HL-60 (cell line): ENCODE measurements at regions not wholly inside any gene's neighbourhood (a gene's known extent, or its start where the extent isn't known, plus 50 kb on each side); places are given as distances from the start of the nearest gene placed in this dataset.

Experiments
- DNase-seq, 2 experiments: peaks; one replicate each; pipeline ENCODE4 v3.0.0-alpha.2; 2010 to 2020; ENCODE audit warnings: low read depth in 1 of 2, low spot score in 1 of 2
- H3K27ac ChIP-seq: fragments of 250-450 bp; sonication (Bioruptor Pico); replicated peaks from 2 replicates; pipeline ENCODE4 v1.5.1; 2020; ENCODE audit warnings: mild to moderate bottlenecking, moderate library complexity
- H3K27me3 ChIP-seq: fragments of 250-450 bp; sonication (Bioruptor Pico); 2 replicates; pipeline ENCODE4 v1.5.1; 2021; ENCODE audit warnings: mild to moderate bottlenecking, moderate library complexity; ENCODE audit not compliant: insufficient read depth, poor library complexity, severe bottlenecking
- H3K4me3 ChIP-seq: replicated peaks from 2 replicates; pipeline ENCODE4 v1.5.1; 2011; ENCODE audit warnings: mild to moderate bottlenecking, control low read depth, low read length; ENCODE audit not compliant: insufficient read depth
- CTCF ChIP-seq: IDR thresholded peaks from one replicate; pipeline ENCODE4 v1.5.1; 2011; ENCODE audit warnings: low read length, control low read depth, inconsistent platforms; ENCODE audit not compliant: insufficient read depth
- GABPA ChIP-seq: IDR thresholded peaks from 2 replicates; pipeline ENCODE4 v1.6.1; 2012; ENCODE audit warnings: low read depth
- POLR2AphosphoS5 ChIP-seq: IDR thresholded peaks from 2 replicates; pipeline ENCODE4 v1.6.1; 2012; ENCODE audit warnings: low read depth
- SPI1 ChIP-seq: IDR thresholded peaks from 2 replicates; pipeline ENCODE4 v1.6.1; 2012; ENCODE audit warnings: low read depth, mild to moderate bottlenecking, borderline replicate concordance
- TF ChIP-seq, protein P1 (sequence below): IDR thresholded peaks from 2 replicates; pipeline ENCODE4 v1.6.1; 2012; ENCODE audit warnings: low read depth; ENCODE audit not compliant: insufficient replicate concordance

GRCh38 chr14:66388516-66388915 lies 97.7 kb upstream of the CCDC196 start:
- TF ChIP-seq POLR2AphosphoS5 (no peak), SPI1 (no peak), GABPA (no peak), CTCF (no peak)
- TF ChIP-seq, protein P1, sequence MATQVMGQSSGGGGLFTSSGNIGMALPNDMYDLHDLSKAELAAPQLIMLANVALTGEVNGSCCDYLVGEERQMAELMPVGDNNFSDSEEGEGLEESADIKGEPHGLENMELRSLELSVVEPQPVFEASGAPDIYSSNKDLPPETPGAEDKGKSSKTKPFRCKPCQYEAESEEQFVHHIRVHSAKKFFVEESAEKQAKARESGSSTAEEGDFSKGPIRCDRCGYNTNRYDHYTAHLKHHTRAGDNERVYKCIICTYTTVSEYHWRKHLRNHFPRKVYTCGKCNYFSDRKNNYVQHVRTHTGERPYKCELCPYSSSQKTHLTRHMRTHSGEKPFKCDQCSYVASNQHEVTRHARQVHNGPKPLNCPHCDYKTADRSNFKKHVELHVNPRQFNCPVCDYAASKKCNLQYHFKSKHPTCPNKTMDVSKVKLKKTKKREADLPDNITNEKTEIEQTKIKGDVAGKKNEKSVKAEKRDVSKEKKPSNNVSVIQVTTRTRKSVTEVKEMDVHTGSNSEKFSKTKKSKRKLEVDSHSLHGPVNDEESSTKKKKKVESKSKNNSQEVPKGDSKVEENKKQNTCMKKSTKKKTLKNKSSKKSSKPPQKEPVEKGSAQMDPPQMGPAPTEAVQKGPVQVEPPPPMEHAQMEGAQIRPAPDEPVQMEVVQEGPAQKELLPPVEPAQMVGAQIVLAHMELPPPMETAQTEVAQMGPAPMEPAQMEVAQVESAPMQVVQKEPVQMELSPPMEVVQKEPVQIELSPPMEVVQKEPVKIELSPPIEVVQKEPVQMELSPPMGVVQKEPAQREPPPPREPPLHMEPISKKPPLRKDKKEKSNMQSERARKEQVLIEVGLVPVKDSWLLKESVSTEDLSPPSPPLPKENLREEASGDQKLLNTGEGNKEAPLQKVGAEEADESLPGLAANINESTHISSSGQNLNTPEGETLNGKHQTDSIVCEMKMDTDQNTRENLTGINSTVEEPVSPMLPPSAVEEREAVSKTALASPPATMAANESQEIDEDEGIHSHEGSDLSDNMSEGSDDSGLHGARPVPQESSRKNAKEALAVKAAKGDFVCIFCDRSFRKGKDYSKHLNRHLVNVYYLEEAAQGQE, result no peak

DNA sequence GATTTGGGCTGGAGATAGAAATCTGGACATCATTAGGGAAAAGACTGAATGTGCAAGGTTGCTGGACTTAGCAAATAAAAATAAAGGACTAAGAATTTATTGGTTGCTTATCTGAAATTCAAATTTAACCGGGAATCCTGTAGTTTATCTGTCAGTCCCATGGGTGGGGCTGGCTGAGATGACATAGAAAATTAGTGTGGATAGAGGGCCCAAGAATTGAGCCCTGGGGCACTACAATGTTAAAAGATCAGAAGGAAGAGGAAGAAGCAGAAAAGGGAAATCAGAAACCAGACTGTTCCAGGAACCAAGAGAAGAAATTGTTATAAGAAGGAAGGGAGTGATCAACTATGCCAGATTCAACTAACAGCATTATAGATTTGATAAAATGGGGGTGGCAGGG lies 96.7 kb upstream of the CCDC196 start:
- no peak for TF ChIP-seq SPI1
- TF ChIP-seq, protein P1, result no peak
- no peak for TF ChIP-seq GABPA
- no peak for TF ChIP-seq POLR2AphosphoS5
- TF ChIP-seq CTCF, result no peak
- no peaks in the 10 kb centered on the region for H3K27me3 ChIP-seq

More at GRCh38 chr14:66388516-66388915, 97.7 kb upstream of the CCDC196 start:
- Histone ChIP-seq H3K27me3 (no peaks in the 10 kb centered on the region), H3K4me3 (no peak overlapping the region), H3K27ac (no peak overlapping the region)
- no peak for DNase-seq

GRCh38 chr14:66395300-66395699 lies 90.9 kb upstream of the CCDC196 start:
- no peak for TF ChIP-seq CTCF
- TF ChIP-seq, protein P1, result no peak
- no peak for TF ChIP-seq SPI1
- TF ChIP-seq GABPA, result no peak
- no peak for TF ChIP-seq POLR2AphosphoS5
- Histone ChIP-seq H3K27ac (no peak overlapping the region), H3K4me3 (no peak overlapping the region), H3K27me3 (no peaks in the 10 kb centered on the region)
- peak in 1 of 2 experiments; percentile 1 for DNase-seq

More for the DNA sequence above, 96.7 kb upstream of the CCDC196 start:
- Histone ChIP-seq H3K27ac (no peak overlapping the region), H3K4me3 (no peak overlapping the region)
- no peak for DNase-seq
